22Rv1 (cell line): ENCODE measurements at regions not wholly inside any gene's neighbourhood (a gene's known extent, or its start where the extent isn't known, plus 50 kb on each side); places are given as distances from the start of the nearest gene placed in this dataset.

ENCODE experiments used
- ZFX ChIP-seq: fragments of 450-650 bp; IDR thresholded peaks from 2 replicates; pipeline ENCODE4 v1.6.1; 2017; ENCODE audit warnings: antibody characterized with exemption, borderline replicate concordance
- TF ChIP-seq, protein P1 (sequence below): fragments of 450-650 bp; IDR thresholded peaks from 2 replicates; pipeline ENCODE4 v1.5.1; 2017; ENCODE audit warnings: mild to moderate bottlenecking

DNA sequence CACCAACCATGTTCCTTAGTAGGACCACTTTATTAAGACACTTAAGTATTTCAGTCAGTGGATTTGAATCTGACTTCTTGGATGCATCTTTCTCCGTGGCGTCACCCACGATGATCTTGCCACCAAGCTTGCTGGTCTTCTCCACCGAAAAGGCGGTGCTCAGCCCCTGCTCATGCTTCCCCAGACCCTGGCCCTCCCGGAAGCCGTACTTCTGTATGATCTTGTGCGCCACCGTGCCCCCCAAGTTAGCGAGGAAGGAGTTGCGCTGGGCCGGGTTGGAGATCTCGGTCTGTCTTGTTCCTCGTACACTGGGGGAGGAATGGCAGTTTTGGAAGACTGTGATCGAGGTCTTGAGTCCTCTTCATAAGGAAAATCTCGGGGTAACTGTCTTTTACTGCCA is 213.4 kb upstream of the NANOGP8 start:
- TF ChIP-seq, protein P1, sequence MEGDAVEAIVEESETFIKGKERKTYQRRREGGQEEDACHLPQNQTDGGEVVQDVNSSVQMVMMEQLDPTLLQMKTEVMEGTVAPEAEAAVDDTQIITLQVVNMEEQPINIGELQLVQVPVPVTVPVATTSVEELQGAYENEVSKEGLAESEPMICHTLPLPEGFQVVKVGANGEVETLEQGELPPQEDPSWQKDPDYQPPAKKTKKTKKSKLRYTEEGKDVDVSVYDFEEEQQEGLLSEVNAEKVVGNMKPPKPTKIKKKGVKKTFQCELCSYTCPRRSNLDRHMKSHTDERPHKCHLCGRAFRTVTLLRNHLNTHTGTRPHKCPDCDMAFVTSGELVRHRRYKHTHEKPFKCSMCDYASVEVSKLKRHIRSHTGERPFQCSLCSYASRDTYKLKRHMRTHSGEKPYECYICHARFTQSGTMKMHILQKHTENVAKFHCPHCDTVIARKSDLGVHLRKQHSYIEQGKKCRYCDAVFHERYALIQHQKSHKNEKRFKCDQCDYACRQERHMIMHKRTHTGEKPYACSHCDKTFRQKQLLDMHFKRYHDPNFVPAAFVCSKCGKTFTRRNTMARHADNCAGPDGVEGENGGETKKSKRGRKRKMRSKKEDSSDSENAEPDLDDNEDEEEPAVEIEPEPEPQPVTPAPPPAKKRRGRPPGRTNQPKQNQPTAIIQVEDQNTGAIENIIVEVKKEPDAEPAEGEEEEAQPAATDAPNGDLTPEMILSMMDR = no peak
- no peak for TF ChIP-seq ZFX
